Liver (tissue), 3 donors: ENCODE measurements at regions not wholly inside any gene's neighbourhood (a gene's known extent, or its start where the extent isn't known, plus 50 kb on each side); places are given as distances from the start of the nearest gene placed in this dataset.

Source experiments
- FOXA1 ChIP-seq: IDR thresholded peaks from 2 replicates; pipeline ENCODE4 v1.6.1; 2016; ENCODE audit warnings: antibody characterized with exemption
- GABPA ChIP-seq, 2 donors: IDR thresholded peaks in 1 of 2; conservative IDR thresholded peaks in 1 of 2; 2 replicates each; pipeline ENCODE4 v1.6.1; 2016; ENCODE audit warnings: antibody characterized with exemption in 2 of 2, mild to moderate bottlenecking in 1 of 2, moderate library complexity in 1 of 2
- HNF4G ChIP-seq: IDR thresholded peaks from 2 replicates; pipeline ENCODE4 v1.6.1; 2016; ENCODE audit warnings: antibody characterized with exemption
- JUND ChIP-seq, 2 donors: IDR thresholded peaks; 2 replicates each; pipeline ENCODE4 v1.6.1; 2016; ENCODE audit warnings: antibody characterized with exemption in 2 of 2
- RAD21 ChIP-seq, 2 donors: IDR thresholded peaks; 2 replicates each; pipeline ENCODE4 v1.6.1; 2016; ENCODE audit warnings: antibody characterized with exemption in 2 of 2, mild to moderate bottlenecking in 2 of 2
- SP1 ChIP-seq: IDR thresholded peaks from 2 replicates; pipeline ENCODE4 v1.6.1; 2018; ENCODE audit warnings: antibody characterized with exemption, mild to moderate bottlenecking
- YY1 ChIP-seq: IDR thresholded peaks from 2 replicates; pipeline ENCODE4 v1.6.1; 2016; ENCODE audit warnings: antibody characterized with exemption, mild to moderate bottlenecking
- TF ChIP-seq, protein P1 (sequence below): fragments of 150-350 bp; IDR thresholded peaks from 2 replicates; pipeline ENCODE4 v1.5.1; 2017; ENCODE audit warnings: improper control_type of control experiment, low read depth, low read length; ENCODE audit not compliant: missing input control
- TF ChIP-seq, protein P2 (sequence below): IDR thresholded peaks from 2 replicates; pipeline ENCODE4 v1.6.1; 2016; ENCODE audit warnings: antibody characterized with exemption
- TF ChIP-seq, protein P3 (sequence below): IDR thresholded peaks from 2 replicates; pipeline ENCODE4 v1.6.1; 2016; ENCODE audit warnings: antibody characterized with exemption, mild to moderate bottlenecking
- TF ChIP-seq, protein P4 (sequence below): IDR thresholded peaks from 2 replicates; pipeline ENCODE4 v1.6.1; 2016; ENCODE audit warnings: antibody characterized with exemption
- donor health status: healthy.
- donor health status: healthy.

DNA sequence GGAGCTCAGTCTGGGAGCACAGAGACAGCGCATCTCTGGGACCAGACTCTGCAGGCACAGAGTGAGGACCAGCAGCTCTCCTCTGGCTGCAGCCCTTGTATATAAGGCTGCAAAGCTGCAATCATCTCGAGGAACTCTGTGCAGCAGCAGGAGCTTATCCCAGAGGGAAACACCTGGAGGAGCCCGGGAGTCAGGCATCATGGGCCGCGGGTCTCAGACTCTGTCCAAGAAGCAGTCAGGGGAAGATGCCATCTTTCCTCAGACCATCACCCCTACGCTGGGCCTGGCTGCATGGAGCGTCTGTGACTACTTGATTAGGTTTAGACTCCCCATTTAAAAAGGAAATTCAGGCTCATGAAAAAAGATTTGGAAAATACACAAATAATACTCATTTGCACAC lies 122.0 kb downstream of the IRF8 start:
- TF ChIP-seq, protein P1, sequence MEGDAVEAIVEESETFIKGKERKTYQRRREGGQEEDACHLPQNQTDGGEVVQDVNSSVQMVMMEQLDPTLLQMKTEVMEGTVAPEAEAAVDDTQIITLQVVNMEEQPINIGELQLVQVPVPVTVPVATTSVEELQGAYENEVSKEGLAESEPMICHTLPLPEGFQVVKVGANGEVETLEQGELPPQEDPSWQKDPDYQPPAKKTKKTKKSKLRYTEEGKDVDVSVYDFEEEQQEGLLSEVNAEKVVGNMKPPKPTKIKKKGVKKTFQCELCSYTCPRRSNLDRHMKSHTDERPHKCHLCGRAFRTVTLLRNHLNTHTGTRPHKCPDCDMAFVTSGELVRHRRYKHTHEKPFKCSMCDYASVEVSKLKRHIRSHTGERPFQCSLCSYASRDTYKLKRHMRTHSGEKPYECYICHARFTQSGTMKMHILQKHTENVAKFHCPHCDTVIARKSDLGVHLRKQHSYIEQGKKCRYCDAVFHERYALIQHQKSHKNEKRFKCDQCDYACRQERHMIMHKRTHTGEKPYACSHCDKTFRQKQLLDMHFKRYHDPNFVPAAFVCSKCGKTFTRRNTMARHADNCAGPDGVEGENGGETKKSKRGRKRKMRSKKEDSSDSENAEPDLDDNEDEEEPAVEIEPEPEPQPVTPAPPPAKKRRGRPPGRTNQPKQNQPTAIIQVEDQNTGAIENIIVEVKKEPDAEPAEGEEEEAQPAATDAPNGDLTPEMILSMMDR = no peak
- TF ChIP-seq JUND (IDR thresholded peaks at IDR 0.05) (no peak), SP1 (no peak), GABPA (IDR thresholded peaks at IDR 0.05 in 1 of 2, conservative IDR thresholded peaks at IDR 0.05 in 1 of 2) (no peak), FOXA1 (no peak), RAD21 (IDR thresholded peaks at IDR 0.05) (no peak), HNF4G (no peak), YY1 (no peak)
- TF ChIP-seq, protein P2, sequence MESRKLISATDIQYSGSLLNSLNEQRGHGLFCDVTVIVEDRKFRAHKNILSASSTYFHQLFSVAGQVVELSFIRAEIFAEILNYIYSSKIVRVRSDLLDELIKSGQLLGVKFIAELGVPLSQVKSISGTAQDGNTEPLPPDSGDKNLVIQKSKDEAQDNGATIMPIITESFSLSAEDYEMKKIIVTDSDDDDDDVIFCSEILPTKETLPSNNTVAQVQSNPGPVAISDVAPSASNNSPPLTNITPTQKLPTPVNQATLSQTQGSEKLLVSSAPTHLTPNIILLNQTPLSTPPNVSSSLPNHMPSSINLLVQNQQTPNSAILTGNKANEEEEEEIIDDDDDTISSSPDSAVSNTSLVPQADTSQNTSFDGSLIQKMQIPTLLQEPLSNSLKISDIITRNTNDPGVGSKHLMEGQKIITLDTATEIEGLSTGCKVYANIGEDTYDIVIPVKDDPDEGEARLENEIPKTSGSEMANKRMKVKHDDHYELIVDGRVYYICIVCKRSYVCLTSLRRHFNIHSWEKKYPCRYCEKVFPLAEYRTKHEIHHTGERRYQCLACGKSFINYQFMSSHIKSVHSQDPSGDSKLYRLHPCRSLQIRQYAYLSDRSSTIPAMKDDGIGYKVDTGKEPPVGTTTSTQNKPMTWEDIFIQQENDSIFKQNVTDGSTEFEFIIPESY = no peak
- TF ChIP-seq, protein P3, sequence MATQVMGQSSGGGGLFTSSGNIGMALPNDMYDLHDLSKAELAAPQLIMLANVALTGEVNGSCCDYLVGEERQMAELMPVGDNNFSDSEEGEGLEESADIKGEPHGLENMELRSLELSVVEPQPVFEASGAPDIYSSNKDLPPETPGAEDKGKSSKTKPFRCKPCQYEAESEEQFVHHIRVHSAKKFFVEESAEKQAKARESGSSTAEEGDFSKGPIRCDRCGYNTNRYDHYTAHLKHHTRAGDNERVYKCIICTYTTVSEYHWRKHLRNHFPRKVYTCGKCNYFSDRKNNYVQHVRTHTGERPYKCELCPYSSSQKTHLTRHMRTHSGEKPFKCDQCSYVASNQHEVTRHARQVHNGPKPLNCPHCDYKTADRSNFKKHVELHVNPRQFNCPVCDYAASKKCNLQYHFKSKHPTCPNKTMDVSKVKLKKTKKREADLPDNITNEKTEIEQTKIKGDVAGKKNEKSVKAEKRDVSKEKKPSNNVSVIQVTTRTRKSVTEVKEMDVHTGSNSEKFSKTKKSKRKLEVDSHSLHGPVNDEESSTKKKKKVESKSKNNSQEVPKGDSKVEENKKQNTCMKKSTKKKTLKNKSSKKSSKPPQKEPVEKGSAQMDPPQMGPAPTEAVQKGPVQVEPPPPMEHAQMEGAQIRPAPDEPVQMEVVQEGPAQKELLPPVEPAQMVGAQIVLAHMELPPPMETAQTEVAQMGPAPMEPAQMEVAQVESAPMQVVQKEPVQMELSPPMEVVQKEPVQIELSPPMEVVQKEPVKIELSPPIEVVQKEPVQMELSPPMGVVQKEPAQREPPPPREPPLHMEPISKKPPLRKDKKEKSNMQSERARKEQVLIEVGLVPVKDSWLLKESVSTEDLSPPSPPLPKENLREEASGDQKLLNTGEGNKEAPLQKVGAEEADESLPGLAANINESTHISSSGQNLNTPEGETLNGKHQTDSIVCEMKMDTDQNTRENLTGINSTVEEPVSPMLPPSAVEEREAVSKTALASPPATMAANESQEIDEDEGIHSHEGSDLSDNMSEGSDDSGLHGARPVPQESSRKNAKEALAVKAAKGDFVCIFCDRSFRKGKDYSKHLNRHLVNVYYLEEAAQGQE = no peak
- TF ChIP-seq, protein P4, sequence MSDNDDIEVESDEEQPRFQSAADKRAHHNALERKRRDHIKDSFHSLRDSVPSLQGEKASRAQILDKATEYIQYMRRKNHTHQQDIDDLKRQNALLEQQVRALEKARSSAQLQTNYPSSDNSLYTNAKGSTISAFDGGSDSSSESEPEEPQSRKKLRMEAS = no peak
